ENCODE measurements at regions not wholly inside any gene's neighbourhood (a gene's known extent, or its start where the extent isn't known, plus 50 kb on each side); places are given as distances from the start of the nearest gene placed in this dataset.

DNA sequence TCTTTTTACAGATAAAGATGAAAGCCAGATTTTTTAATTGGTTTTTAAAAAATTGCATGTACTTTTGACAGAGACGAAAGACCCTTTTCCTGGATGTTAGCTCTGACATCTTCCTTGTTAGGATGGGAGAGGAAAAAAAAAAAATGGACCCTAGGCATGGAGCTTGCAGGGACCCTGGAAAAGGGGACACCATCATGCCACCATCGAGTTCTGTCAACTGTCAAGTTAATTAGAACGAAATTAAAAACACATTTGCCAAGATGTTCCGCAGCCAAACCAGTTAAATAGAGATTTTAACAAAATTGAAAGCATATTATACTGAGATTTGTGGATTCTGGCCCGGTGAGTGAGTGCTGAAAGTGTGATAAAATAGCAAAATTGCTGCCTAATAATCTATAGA lies 202.6 kb downstream of the BUB3 start:
- H4K8ac ChIP-seq (ENCODE audit: extremely low read depth, insufficient read depth, low read length), result no peak overlapping the region
- no peak for DNase-seq (ENCODE audit: low read depth in 1 of 2, low spot score in 2 of 2)
- POLR2A ChIA-PET (ENCODE audit: partially characterized antibody), result no interaction called here
- H3K79me1 ChIP-seq (ENCODE audit: low read depth, low read length), result no peaks in the 10 kb centered on the region
- no peaks in the 10 kb centered on the region for H3K79me2 ChIP-seq (ENCODE audit: control insufficient read depth in 1 of 2, insufficient read depth in 2 of 2, low read length in 2 of 2)
- no peak overlapping the region for H3K56ac ChIP-seq (replicated peaks; ENCODE audit: insufficient read length, low read depth, low read length)
- H3K9ac ChIP-seq (replicated peaks in 1 of 4; ENCODE audit: extremely low read depth in 1 of 4, low read depth in 3 of 4, low read length in 3 of 4), result no peak overlapping the region
- no peak overlapping the region for H3K4me3 ChIP-seq (ENCODE audit: extremely low read depth in 1 of 4, insufficient read depth in 2 of 4, low read depth in 3 of 4, low read length in 4 of 4)
- no peak overlapping the region for H2BK5ac ChIP-seq (ENCODE audit: low read depth, low read length)
- no peak overlapping the region for H4K91ac ChIP-seq (replicated peaks; ENCODE audit: insufficient read length, low read length)
- H4K5ac ChIP-seq (ENCODE audit: insufficient read length, low read depth, low read length), result no peak overlapping the region
- no peak overlapping the region for H2BK20ac ChIP-seq (ENCODE audit: low read length)
- H3K27ac ChIP-seq (ENCODE audit: low read depth, low read length), result no peak overlapping the region
- no peak overlapping the region for H2BK12ac ChIP-seq (ENCODE audit: low read depth, low read length)
- no peak overlapping the region for H3K4me2 ChIP-seq (ENCODE audit: insufficient read depth in 1 of 2, low read depth in 2 of 2, low read length in 2 of 2)
- no peaks in the 10 kb centered on the region for H3K36me3 ChIP-seq (ENCODE audit: control insufficient read depth in 2 of 4, insufficient read depth in 4 of 4, low read length in 3 of 4)
- no peak overlapping the region for H2AFZ ChIP-seq (ENCODE audit: low read length)
- TF ChIP-seq ZNF274 (IDR thresholded peaks at IDR 0.05; ENCODE audit: borderline replicate concordance, extremely low read depth, low read length) (no peak), MAFK (IDR thresholded peaks at IDR 0.05; ENCODE audit: low read depth, low read length) (no peak), CTBP2 (IDR thresholded peaks at IDR 0.05; ENCODE audit: borderline replicate concordance, insufficient read depth, insufficient read length, low read length) (no peak), HDAC6 (IDR thresholded peaks at IDR 0.05; ENCODE audit: low read depth, low read length) (no peak)
- TF ChIP-seq, protein P1, sequence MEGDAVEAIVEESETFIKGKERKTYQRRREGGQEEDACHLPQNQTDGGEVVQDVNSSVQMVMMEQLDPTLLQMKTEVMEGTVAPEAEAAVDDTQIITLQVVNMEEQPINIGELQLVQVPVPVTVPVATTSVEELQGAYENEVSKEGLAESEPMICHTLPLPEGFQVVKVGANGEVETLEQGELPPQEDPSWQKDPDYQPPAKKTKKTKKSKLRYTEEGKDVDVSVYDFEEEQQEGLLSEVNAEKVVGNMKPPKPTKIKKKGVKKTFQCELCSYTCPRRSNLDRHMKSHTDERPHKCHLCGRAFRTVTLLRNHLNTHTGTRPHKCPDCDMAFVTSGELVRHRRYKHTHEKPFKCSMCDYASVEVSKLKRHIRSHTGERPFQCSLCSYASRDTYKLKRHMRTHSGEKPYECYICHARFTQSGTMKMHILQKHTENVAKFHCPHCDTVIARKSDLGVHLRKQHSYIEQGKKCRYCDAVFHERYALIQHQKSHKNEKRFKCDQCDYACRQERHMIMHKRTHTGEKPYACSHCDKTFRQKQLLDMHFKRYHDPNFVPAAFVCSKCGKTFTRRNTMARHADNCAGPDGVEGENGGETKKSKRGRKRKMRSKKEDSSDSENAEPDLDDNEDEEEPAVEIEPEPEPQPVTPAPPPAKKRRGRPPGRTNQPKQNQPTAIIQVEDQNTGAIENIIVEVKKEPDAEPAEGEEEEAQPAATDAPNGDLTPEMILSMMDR (IDR thresholded peaks at IDR 0.05; ENCODE audit: control extremely low read depth in 1 of 3, insufficient read depth in 1 of 3, low read depth in 1 of 3, low read length in 3 of 3), result no peak
- no peak overlapping the region for H3K14ac ChIP-seq (ENCODE audit: insufficient read length)
- H3K4ac ChIP-seq (replicated peaks; ENCODE audit: insufficient read length, low read depth, low read length), result no peak overlapping the region
- FAIRE-seq, result no peak
- no peaks in the 10 kb centered on the region; a peak in 2 of 7 replicates for H3K27me3 ChIP-seq (replicated peaks in 1 of 4; ENCODE audit: control insufficient read depth in 3 of 4, extremely low read depth in 1 of 4, insufficient read depth in 3 of 4, low read length in 3 of 4)
- no peaks in the 10 kb centered on the region for H3K23me2 ChIP-seq (ENCODE audit: low read depth, low read length)
- H3K4me1 ChIP-seq (replicated peaks in 1 of 4; ENCODE audit: control insufficient read depth in 3 of 4, insufficient read depth in 4 of 4, low read length in 3 of 4), result peaks cover 0 to 5% (median 0%) of the 10 kb centered on the region in 4 experiments; a peak in 5 of 7 replicates
- 89% methylated on average over 5 of the region's 5 CpGs; no CpG with 5 or more reads in 1 of the 2 experiments for WGBS, 2 experiments (ENCODE audit: extremely low coverage in 1 of 2, insufficient coverage in 1 of 2, insufficient read length in 1 of 2, insufficient replicate concordance in 2 of 2, low coverage in 1 of 2, low lambda C conversion rate in 2 of 2, missing lambda C conversion rate in 1 of 2)
- no peak overlapping the region for H2BK15ac ChIP-seq (ENCODE audit: low read length)
- no peaks in the 10 kb centered on the region for H4K20me1 ChIP-seq (replicated peaks in 1 of 2; ENCODE audit: control insufficient read depth in 1 of 2, insufficient read depth in 2 of 2, low read length in 2 of 2)
- no peak overlapping the region for H2BK120ac ChIP-seq (replicated peaks; ENCODE audit: low read depth, low read length)
- H2AK5ac ChIP-seq (ENCODE audit: low read depth, low read length), result no peak overlapping the region
- no peak overlapping the region for H3K23ac ChIP-seq (ENCODE audit: insufficient read length)
- H3K18ac ChIP-seq (ENCODE audit: extremely low read depth, low read length), result no peak overlapping the region
- no peaks in the 10 kb centered on the region for H3K9me3 ChIP-seq (ENCODE audit: insufficient read depth in 2 of 2, low read depth in 1 of 2, low read length in 1 of 2)
- CTCF ChIA-PET (ENCODE audit: partially characterized antibody), result interaction anchor here (0.7 to 1.4 kb wide), 5 partner anchors 24 to 216 kb away, joined by 3 to 6 read pairs (median 4); no protein-coding TSS in a partner anchor

All from H1 (cell line).